HG02870 (cell line): ENCODE measurements at regions not wholly inside any gene's neighbourhood (a gene's known extent, or its start where the extent isn't known, plus 50 kb on each side); places are given as distances from the start of the nearest gene placed in this dataset.

Experiments
- ATAC-seq: cut with Tn5 transposase; IDR thresholded peaks from one replicate; pipeline ENCODE4 v1.9.1; 2021; ENCODE audit warnings: mild to moderate bottlenecking, moderate library complexity; ENCODE audit not compliant: unreplicated experiment

- ATAC-seq = no peak
These were observed 480.3 kb upstream of the POT1 start for GRCh38 chr7:125409921-125410320.

GRCh38 chr7:125406111-125406510 lies 476.5 kb upstream of the POT1 start:
- no peak for ATAC-seq

GRCh38 chr7:125399408-125399807 lies 469.8 kb upstream of the POT1 start:
- no peak for ATAC-seq

GRCh38 chr7:125396466-125397151 lies 467.0 kb upstream of the POT1 start:
- ATAC-seq = no peak

GRCh38 chr7:125391921-125392320 lies 462.3 kb upstream of the POT1 start:
- ATAC-seq = no peak

- ATAC-seq = no peak
These were observed 461.4 kb upstream of the POT1 start for GRCh38 chr7:125390981-125391380.

GRCh38 chr7:125386211-125386610 lies 456.6 kb upstream of the POT1 start:
- no peak for ATAC-seq

- ATAC-seq = no peak
These were observed 453.7 kb upstream of the POT1 start for GRCh38 chr7:125383324-125383723.

GRCh38 chr7:125382401-125382800 lies 452.8 kb upstream of the POT1 start:
- no peak for ATAC-seq

- ATAC-seq = no peak
These were observed 446.3 kb upstream of the POT1 start for GRCh38 chr7:125375942-125376341.

- ATAC-seq = no peak
These were observed 440.9 kb upstream of the POT1 start for GRCh38 chr7:125370502-125370901.

GRCh38 chr7:125363873-125364272 lies 434.2 kb upstream of the POT1 start:
- ATAC-seq = no peak

GRCh38 chr7:125358551-125359167 lies 429.0 kb upstream of the POT1 start:
- no peak for ATAC-seq

GRCh38 chr7:125357676-125358455 lies 428.2 kb upstream of the POT1 start:
- no peak for ATAC-seq

GRCh38 chr7:125355899-125356298 lies 426.3 kb upstream of the POT1 start:
- ATAC-seq = peak; percentile 61

GRCh38 chr7:125347269-125347668 lies 417.6 kb upstream of the POT1 start:
- no peak for ATAC-seq

GRCh38 chr7:125338110-125338509 lies 408.5 kb upstream of the POT1 start:
- no peak for ATAC-seq

GRCh38 chr7:125336326-125336725 lies 406.7 kb upstream of the POT1 start:
- no peak for ATAC-seq

- no peak for ATAC-seq
These were observed 397.1 kb upstream of the POT1 start for GRCh38 chr7:125326666-125327255.

- ATAC-seq = no peak
These were observed 386.8 kb upstream of the POT1 start for GRCh38 chr7:125316466-125316865.

GRCh38 chr7:125299003-125299765 lies 369.6 kb upstream of the POT1 start:
- ATAC-seq = no peak
